Ascending aorta (tissue), 2 donors: ENCODE measurements at regions not wholly inside any gene's neighbourhood (a gene's known extent, or its start where the extent isn't known, plus 50 kb on each side); places are given as distances from the start of the nearest gene placed in this dataset.

Experiments
- DNase-seq, 2 donors: peaks; one replicate each; pipeline ENCODE4 v3.0.0-alpha.2; 2019; ENCODE audit warnings: low spot score in 2 of 2
- H3K27ac ChIP-seq, 2 donors: fragments of 200-600 bp; sonication (generic); one replicate each; pipeline ENCODE4 v1.5.1; 2016 to 2017; ENCODE audit warnings: mild to moderate bottlenecking in 1 of 2
- H3K27me3 ChIP-seq: fragments of 200-600 bp; sonication (generic); one replicate; pipeline ENCODE4 v1.5.1; 2017
- H3K36me3 ChIP-seq, 2 donors: fragments of 200-600 bp; sonication (generic); one replicate each; pipeline ENCODE4 v1.5.1; 2016
- H3K4me1 ChIP-seq, 2 donors: fragments of 200-600 bp; sonication (generic); one replicate each; pipeline ENCODE4 v1.5.1; 2016 to 2017; ENCODE audit warnings: mild to moderate bottlenecking in 1 of 2
- H3K4me3 ChIP-seq, 2 donors: fragments of 200-600 bp; sonication (generic); one replicate each; pipeline ENCODE4 v1.5.1; 2016 to 2017; ENCODE audit warnings: mild to moderate bottlenecking in 1 of 2
- H3K9me3 ChIP-seq, 2 donors: fragments of 200-600 bp; sonication (generic); one replicate each; pipeline ENCODE4 v1.5.1; 2016
- intact Hi-C: fragments of 100-400 bp; cut with DNase I; formaldehyde crosslinking; loops from one replicate; pipeline ENCODE4 v1.15.1; 2023
- TF ChIP-seq, protein P1 (sequence below), 3 experiments: fragments of 200-600 bp in 2 of 3; fragments of 450-650 bp in 1 of 3; sonication (generic) in 2 of 3; IDR thresholded peaks; one replicate each; pipeline ENCODE4 v1.5.1; 2016 to 2019; ENCODE audit warnings: antibody characterized with exemption in 3 of 3, mild to moderate bottlenecking in 1 of 3, moderate library complexity in 1 of 3

DNA sequence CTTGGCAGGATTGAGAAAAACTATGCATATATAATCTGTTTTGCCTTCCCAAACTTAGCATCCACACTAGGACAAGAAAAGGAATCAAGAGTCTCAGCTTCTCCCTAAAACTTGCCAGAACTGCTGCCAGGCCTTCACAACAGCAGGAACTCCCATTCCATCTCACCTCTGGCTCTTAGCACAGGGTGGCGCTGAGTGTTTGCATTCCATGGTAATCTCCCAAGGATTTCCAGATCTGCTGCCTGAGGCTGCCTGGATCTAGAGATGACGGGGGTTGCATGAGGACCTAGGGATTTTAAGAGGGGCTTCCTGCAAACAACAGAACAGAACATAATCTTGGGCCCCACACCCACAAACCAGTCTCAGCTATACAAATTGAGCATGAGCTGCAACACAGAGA is 87.1 kb upstream of the OPCML start:
- intact Hi-C loops: no loop called here
- Histone ChIP-seq H3K27ac (no peak overlapping the region), H3K36me3 (no peaks in the 10 kb centered on the region), H3K4me1 (no peaks in the 10 kb centered on the region), H3K27me3 (no peaks in the 10 kb centered on the region), H3K9me3 (peaks cover 0 to 7% of the 10 kb centered on the region in 2 donors), H3K4me3 (no peak overlapping the region)
- DNase-seq: no peak
- TF ChIP-seq, protein P1, sequence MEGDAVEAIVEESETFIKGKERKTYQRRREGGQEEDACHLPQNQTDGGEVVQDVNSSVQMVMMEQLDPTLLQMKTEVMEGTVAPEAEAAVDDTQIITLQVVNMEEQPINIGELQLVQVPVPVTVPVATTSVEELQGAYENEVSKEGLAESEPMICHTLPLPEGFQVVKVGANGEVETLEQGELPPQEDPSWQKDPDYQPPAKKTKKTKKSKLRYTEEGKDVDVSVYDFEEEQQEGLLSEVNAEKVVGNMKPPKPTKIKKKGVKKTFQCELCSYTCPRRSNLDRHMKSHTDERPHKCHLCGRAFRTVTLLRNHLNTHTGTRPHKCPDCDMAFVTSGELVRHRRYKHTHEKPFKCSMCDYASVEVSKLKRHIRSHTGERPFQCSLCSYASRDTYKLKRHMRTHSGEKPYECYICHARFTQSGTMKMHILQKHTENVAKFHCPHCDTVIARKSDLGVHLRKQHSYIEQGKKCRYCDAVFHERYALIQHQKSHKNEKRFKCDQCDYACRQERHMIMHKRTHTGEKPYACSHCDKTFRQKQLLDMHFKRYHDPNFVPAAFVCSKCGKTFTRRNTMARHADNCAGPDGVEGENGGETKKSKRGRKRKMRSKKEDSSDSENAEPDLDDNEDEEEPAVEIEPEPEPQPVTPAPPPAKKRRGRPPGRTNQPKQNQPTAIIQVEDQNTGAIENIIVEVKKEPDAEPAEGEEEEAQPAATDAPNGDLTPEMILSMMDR (IDR thresholded peaks at IDR 0.05): no peak

DNA sequence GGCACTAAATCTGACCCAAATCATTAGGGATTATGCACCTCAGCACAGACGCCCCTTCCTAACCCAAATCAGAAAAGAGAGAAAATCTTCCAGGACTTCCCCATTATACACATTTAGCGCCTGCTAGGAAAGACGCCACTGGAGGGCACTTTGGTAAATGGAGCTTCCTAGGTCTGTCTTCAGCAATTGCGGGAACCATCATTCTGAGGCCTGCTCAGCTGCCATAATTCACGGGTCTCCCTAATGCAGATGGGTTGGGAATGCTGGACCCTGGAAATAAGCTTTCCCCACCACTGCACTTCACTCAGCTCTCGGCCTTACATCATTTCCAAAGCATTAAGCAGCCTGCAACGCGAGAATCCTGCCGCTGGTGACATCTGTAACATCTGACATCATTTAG is 86.2 kb upstream of the OPCML start:
- Histone ChIP-seq H3K4me3 (no peak overlapping the region), H3K27ac (no peak overlapping the region), H3K27me3 (no peaks in the 10 kb centered on the region), H3K4me1 (no peaks in the 10 kb centered on the region), H3K36me3 (no peaks in the 10 kb centered on the region), H3K9me3 (peaks cover 0 to 7% of the 10 kb centered on the region in 2 donors)
- intact Hi-C loops: no loop called here
- no peak for DNase-seq
- TF ChIP-seq, protein P1 (IDR thresholded peaks at IDR 0.05): no peak

DNA sequence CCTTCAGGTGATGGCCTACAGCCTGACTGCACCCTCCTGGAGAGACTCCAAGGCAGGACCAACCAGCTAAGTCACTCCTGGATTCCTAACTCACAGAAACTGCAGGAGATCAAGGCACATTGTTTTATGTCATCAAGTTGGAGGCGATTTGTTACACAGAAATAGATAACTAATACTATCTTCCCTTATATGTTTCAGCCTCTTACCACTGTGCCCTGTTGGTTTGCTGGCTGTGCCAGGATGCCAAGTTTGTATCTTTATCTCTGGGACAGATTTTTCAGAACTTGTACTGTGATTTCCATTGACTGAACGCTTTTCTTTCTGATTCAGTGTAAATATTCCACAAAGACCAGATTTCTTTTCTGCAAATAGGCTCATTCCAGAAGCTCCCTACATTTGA is 76.2 kb upstream of the OPCML start:
- TF ChIP-seq, protein P1 (IDR thresholded peaks at IDR 0.05): no peak
- H3K27me3 ChIP-seq: no peaks in the 10 kb centered on the region
- H3K4me1 ChIP-seq: no peaks in the 10 kb centered on the region
- H3K9me3 ChIP-seq: no peaks in the 10 kb centered on the region
- no peak overlapping the region for H3K27ac ChIP-seq
- H3K4me3 ChIP-seq: no peak overlapping the region
- no peaks in the 10 kb centered on the region for H3K36me3 ChIP-seq
- intact Hi-C loops: no loop called here
- DNase-seq: no peak

DNA sequence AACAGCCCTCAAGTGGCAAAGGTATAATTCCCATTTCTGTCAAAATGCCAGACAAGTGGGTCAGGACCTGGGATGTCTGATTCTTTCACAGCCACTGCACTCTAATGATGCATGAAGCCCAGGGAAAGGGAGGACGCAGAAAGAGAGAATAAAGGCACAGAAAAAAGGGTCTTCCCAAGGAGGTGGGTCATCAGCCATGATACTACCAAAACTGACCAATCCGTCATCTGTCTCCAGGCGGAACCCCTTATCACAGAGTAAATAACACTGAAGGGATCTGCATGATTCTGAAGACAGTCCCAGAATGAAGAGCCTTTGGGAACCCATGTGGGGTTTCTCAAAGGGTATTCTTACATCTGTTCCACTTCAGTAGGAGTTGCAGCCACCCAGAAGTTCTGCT is 73.8 kb upstream of the OPCML start:
- intact Hi-C loops: no loop called here
- no peaks in the 10 kb centered on the region for H3K27me3 ChIP-seq

DNA sequence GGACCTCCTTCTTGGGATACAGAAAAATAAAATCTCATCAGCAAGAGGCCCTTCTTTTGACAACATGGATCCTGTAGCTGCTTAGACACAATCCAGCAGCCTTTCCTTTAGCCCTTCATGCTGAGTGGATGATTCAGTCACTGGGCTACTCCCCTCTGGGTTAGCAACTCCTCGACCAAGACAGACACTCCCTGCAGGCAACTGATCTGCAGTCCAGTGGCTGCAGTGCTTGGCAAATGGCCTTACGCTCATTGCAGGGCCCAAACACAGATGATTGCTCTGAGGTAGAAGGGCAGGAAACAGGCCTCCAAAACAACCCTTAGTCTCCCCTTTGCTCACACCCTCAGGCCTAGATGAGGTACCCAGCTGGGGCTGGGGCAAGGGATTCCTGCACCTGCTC is 73.2 kb upstream of the OPCML start:
- intact Hi-C loops: no loop called here
- no peaks in the 10 kb centered on the region for H3K4me1 ChIP-seq
- no peaks in the 10 kb centered on the region for H3K27me3 ChIP-seq
- TF ChIP-seq, protein P1 (IDR thresholded peaks at IDR 0.05): no peak
- H3K4me3 ChIP-seq: no peak overlapping the region
- no peaks in the 10 kb centered on the region for H3K36me3 ChIP-seq
- H3K27ac ChIP-seq: no peak overlapping the region
- no peaks in the 10 kb centered on the region for H3K9me3 ChIP-seq
- DNase-seq: no peak

More for the DNA sequence above, 73.8 kb upstream of the OPCML start:
- no peak overlapping the region for H3K27ac ChIP-seq
- H3K4me1 ChIP-seq: no peaks in the 10 kb centered on the region
- no peak overlapping the region for H3K4me3 ChIP-seq
- TF ChIP-seq, protein P1 (IDR thresholded peaks at IDR 0.05): no peak
- DNase-seq: no peak
- no peaks in the 10 kb centered on the region for H3K36me3 ChIP-seq
- no peaks in the 10 kb centered on the region for H3K9me3 ChIP-seq

DNA sequence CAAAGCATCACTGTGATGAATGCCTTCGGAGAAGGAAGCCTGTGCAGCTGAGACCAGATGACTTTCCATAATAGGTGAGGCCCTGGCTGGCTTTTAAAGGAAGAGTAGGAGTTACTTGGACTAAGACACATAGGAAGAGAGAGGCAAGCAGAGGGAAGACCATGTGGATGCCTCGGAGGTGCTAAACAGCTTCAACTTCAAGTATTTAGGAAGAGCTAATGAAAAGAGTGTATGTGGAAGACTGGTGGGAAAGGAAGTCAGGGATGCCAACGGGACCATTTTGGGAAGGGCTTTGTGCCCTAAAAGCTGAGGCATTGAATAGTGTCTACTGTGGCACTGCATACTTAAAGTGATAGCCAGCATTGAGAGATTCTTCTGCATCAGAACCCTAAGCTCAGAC is 69.3 kb upstream of the OPCML start:
- intact Hi-C loops: no loop called here
- TF ChIP-seq, protein P1 (IDR thresholded peaks at IDR 0.05): no peak
- Histone ChIP-seq H3K4me1 (no peaks in the 10 kb centered on the region), H3K27ac (no peak overlapping the region), H3K4me3 (no peak overlapping the region), H3K27me3 (no peaks in the 10 kb centered on the region), H3K36me3 (no peaks in the 10 kb centered on the region), H3K9me3 (no peaks in the 10 kb centered on the region)
- no peak for DNase-seq
